SK-N-SH treated with all-trans-retinoic acid at 6 μM for 48 hours (cell line): ENCODE measurements at regions not wholly inside any gene's neighbourhood (a gene's known extent, or its start where the extent isn't known, plus 50 kb on each side); places are given as distances from the start of the nearest gene placed in this dataset.
A peak's percentile ranks its signal among the peaks of the same experiment; 100 is the strongest.

Experiments
- ATAC-seq: fragments of 200-7000 bp; cut with Tn5 transposase; 3 replicates; pipeline ENCODE4 v1.9.1; 2020; ENCODE audit warnings: mild to moderate bottlenecking, moderate library complexity
- ARNTL ChIP-seq: fragments of 450-650 bp; formaldehyde crosslinking; IDR thresholded peaks from 2 replicates; pipeline ENCODE4 v1.5.0; 2020; ENCODE audit warnings: low read depth, mild to moderate bottlenecking, moderate library complexity, borderline replicate concordance
- BACH2 ChIP-seq: fragments of 250-450 bp; sonication (Bioruptor Pico); IDR thresholded peaks from 2 replicates; pipeline ENCODE4 v1.9.0; 2021; ENCODE audit warnings: mild to moderate bottlenecking, borderline replicate concordance
- CSDC2 ChIP-seq: fragments of 250-450 bp; sonication (Bioruptor Pico); IDR thresholded peaks from 2 replicates; pipeline ENCODE4 v1.5.0; 2020; ENCODE audit warnings: mild to moderate bottlenecking, moderate library complexity
- ESRRG ChIP-seq: fragments of 250-450 bp; sonication (Bioruptor Pico); IDR thresholded peaks from 2 replicates; pipeline ENCODE4 v1.6.1; 2021; ENCODE audit warnings: mild to moderate bottlenecking
- GLIS3 ChIP-seq: fragments of 250-450 bp; sonication (Bioruptor Pico); IDR thresholded peaks from 2 replicates; pipeline ENCODE4 v1.5.0; 2020; ENCODE audit warnings: mild to moderate bottlenecking, moderate library complexity
- ISL1 ChIP-seq: fragments of 250-450 bp; sonication (Bioruptor Pico); IDR thresholded peaks from 2 replicates; pipeline ENCODE4 v2.1.2; 2022; ENCODE audit warnings: mild to moderate bottlenecking, moderate library complexity
- OSR1 ChIP-seq: fragments of 250-450 bp; sonication (Bioruptor Pico); IDR thresholded peaks from 2 replicates; pipeline ENCODE4 v1.8.0; 2022; ENCODE audit warnings: moderate library complexity, mild to moderate bottlenecking, inconsistent platforms
- PPARA ChIP-seq: fragments of 250-450 bp; sonication (Bioruptor Pico); IDR thresholded peaks from 2 replicates; pipeline ENCODE4 v1.5.0; 2020; ENCODE audit warnings: mild to moderate bottlenecking, borderline replicate concordance
- RARB ChIP-seq: fragments of 250-450 bp; sonication (Bioruptor Pico); IDR thresholded peaks from 2 replicates; pipeline ENCODE4 v1.8.0; 2021; ENCODE audit warnings: mild to moderate bottlenecking, moderate library complexity
- SNAI2 ChIP-seq: fragments of 250-450 bp; sonication (Bioruptor Pico); IDR thresholded peaks from 2 replicates; pipeline ENCODE4 v1.5.0; 2020; ENCODE audit warnings: mild to moderate bottlenecking, moderate library complexity
- TCF4 ChIP-seq: fragments of 250-450 bp; sonication (Bioruptor Pico); IDR thresholded peaks from 2 replicates; pipeline ENCODE4 v1.8.0; 2021; ENCODE audit warnings: mild to moderate bottlenecking, moderate library complexity, borderline replicate concordance
- TSHZ2 ChIP-seq: fragments of 250-450 bp; sonication (Bioruptor Pico); IDR thresholded peaks from 2 replicates; pipeline ENCODE4 v1.5.0; 2020; ENCODE audit warnings: mild to moderate bottlenecking, moderate library complexity
- ZC3H10 ChIP-seq: fragments of 250-450 bp; sonication (Bioruptor Pico); IDR thresholded peaks from 2 replicates; pipeline ENCODE4 v1.5.1; 2021; ENCODE audit warnings: mild to moderate bottlenecking, moderate library complexity
- ZFP3 ChIP-seq: fragments of 250-450 bp; sonication (Bioruptor Pico); IDR thresholded peaks from 2 replicates; pipeline ENCODE4 v1.5.0; 2020; ENCODE audit warnings: mild to moderate bottlenecking, moderate library complexity
- ZFP30 ChIP-seq: fragments of 450-650 bp; formaldehyde crosslinking; IDR thresholded peaks from 2 replicates; pipeline ENCODE4 v1.5.0; 2022; ENCODE audit warnings: mild to moderate bottlenecking, moderate library complexity
- ZNF565 ChIP-seq: fragments of 450-650 bp; formaldehyde crosslinking; conservative IDR thresholded peaks from 2 replicates; pipeline ENCODE4 v1.5.0; 2020; ENCODE audit warnings: low read depth, mild to moderate bottlenecking, moderate library complexity
- ZNF8 ChIP-seq: fragments of 450-650 bp; formaldehyde crosslinking; IDR thresholded peaks from 2 replicates; pipeline ENCODE4 v1.5.0; 2020; ENCODE audit warnings: mild to moderate bottlenecking, moderate library complexity
- TF ChIP-seq, protein P1 (sequence below): fragments of 250-450 bp; sonication (Bioruptor Pico); IDR thresholded peaks from 2 replicates; pipeline ENCODE4 v1.5.1; 2021; ENCODE audit warnings: mild to moderate bottlenecking, moderate library complexity
- TF ChIP-seq, protein P2 (sequence below): fragments of 250-450 bp; sonication (Bioruptor Pico); IDR thresholded peaks from 2 replicates; pipeline ENCODE4 v1.8.0; 2020; ENCODE audit warnings: mild to moderate bottlenecking, moderate library complexity, borderline replicate concordance

- TF ChIP-seq ZFP3 (no peak), ISL1 (CRISPR knock-in tag) (peak; percentile 56), TCF4 (CRISPR knock-in tag) (no peak)
- ATAC-seq: no peak
Measured at GRCh38 chr4:180966312-180966711, 1276.9 kb upstream of the TENM3 start.

DNA sequence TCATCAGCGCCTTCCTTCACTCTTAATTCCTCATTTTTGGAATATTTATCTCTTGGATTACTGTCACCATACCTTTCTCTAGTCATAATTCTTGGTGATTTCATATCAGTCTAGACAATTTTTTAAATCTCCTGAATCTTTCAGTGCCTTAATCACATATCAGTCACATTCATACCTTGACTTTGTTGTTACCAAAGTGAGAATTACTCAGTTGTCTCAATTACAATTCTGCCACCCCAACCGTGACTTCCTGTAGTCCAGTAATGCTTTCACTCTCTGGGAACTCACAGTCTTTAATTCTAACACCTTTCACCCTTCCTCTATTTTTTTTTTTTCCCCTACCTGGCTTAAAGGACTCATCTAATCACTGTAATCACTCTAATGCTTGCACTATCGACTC is 1275.3 kb upstream of the TENM3 start:
- TF ChIP-seq RARB (no peak), ARNTL (CRISPR knock-in tag) (no peak)
- no peak for ATAC-seq

GRCh38 chr4:180973894-180974293 is 1269.3 kb upstream of the TENM3 start:
- ATAC-seq: no peak

GRCh38 chr4:180990931-180991330 is 1252.3 kb upstream of the TENM3 start:
- ATAC-seq: no peak
- TF ChIP-seq TSHZ2 (CRISPR knock-in tag): no peak
- no peak for TF ChIP-seq CSDC2
- no peak for TF ChIP-seq PPARA (CRISPR knock-in tag)

More at GRCh38 chr4:180973894-180974293, 1269.3 kb upstream of the TENM3 start:
- TF ChIP-seq, protein P1, sequence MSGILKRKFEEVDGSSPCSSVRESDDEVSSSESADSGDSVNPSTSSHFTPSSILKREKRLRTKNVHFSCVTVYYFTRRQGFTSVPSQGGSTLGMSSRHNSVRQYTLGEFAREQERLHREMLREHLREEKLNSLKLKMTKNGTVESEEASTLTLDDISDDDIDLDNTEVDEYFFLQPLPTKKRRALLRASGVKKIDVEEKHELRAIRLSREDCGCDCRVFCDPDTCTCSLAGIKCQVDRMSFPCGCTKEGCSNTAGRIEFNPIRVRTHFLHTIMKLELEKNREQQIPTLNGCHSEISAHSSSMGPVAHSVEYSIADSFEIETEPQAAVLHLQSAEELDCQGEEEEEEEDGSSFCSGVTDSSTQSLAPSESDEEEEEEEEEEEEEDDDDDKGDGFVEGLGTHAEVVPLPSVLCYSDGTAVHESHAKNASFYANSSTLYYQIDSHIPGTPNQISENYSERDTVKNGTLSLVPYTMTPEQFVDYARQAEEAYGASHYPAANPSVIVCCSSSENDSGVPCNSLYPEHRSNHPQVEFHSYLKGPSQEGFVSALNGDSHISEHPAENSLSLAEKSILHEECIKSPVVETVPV (CRISPR knock-in tag): no peak
- no peak for TF ChIP-seq ISL1 (CRISPR knock-in tag)
- no peak for TF ChIP-seq ZFP30
- no peak for TF ChIP-seq OSR1 (CRISPR knock-in tag)
- no peak for TF ChIP-seq ARNTL (CRISPR knock-in tag)
- TF ChIP-seq ZNF565 (CRISPR knock-in tag): no peak
- TF ChIP-seq, protein P2, sequence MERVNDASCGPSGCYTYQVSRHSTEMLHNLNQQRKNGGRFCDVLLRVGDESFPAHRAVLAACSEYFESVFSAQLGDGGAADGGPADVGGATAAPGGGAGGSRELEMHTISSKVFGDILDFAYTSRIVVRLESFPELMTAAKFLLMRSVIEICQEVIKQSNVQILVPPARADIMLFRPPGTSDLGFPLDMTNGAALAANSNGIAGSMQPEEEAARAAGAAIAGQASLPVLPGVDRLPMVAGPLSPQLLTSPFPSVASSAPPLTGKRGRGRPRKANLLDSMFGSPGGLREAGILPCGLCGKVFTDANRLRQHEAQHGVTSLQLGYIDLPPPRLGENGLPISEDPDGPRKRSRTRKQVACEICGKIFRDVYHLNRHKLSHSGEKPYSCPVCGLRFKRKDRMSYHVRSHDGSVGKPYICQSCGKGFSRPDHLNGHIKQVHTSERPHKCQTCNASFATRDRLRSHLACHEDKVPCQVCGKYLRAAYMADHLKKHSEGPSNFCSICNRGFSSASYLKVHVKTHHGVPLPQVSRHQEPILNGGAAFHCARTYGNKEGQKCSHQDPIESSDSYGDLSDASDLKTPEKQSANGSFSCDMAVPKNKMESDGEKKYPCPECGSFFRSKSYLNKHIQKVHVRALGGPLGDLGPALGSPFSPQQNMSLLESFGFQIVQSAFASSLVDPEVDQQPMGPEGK (CRISPR knock-in tag): no peak
- no peak for TF ChIP-seq ZC3H10 (CRISPR knock-in tag)

DNA sequence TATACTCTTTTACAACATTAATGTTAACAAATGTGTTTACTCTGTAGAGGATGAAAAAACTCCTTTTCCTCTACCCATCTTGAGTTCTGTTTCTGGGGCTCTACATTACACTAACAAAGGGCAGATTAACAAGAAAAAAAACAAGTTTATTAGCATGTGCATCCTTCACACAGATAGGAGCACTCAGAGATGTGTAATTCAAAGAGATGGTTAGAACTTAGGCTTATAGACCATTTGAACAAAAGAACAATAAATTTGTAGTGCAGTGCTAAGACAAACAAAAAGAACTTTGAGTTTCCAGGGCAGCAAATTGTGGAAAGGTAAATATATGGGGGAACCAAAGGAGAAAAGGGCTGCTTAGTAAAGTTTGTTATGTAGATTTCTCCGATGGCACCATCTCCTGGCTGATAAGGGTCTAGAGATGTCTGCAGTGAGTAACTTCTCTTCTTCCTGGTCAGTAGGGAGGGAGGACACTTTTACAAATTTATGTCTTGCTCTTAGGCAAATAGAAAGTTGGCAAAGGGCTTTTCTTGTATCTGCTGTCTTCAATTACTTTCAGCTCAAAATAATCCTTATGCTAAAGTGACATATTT is 1249.9 kb upstream of the TENM3 start:
- no peak for ATAC-seq

More for the DNA sequence above, 1249.9 kb upstream of the TENM3 start:
- TF ChIP-seq BACH2 (CRISPR knock-in tag): no peak
- TF ChIP-seq SNAI2 (CRISPR knock-in tag): no peak
- no peak for TF ChIP-seq ZFP3
- TF ChIP-seq ZNF8 (CRISPR knock-in tag): no peak
- TF ChIP-seq ZC3H10 (CRISPR knock-in tag): no peak
- TF ChIP-seq CSDC2: no peak
- TF ChIP-seq, protein P1 (CRISPR knock-in tag): no peak
- no peak for TF ChIP-seq ESRRG (CRISPR knock-in tag)
- TF ChIP-seq TSHZ2 (CRISPR knock-in tag): no peak
- no peak for TF ChIP-seq ARNTL (CRISPR knock-in tag)
- TF ChIP-seq GLIS3 (CRISPR knock-in tag): no peak
- no peak for TF ChIP-seq RARB
- TF ChIP-seq PPARA (CRISPR knock-in tag): no peak
- TF ChIP-seq ZNF565 (CRISPR knock-in tag): no peak
- no peak for TF ChIP-seq ISL1 (CRISPR knock-in tag)
- no peak for TF ChIP-seq OSR1 (CRISPR knock-in tag)
